HG03520 (cell line): ENCODE measurements at regions not wholly inside any gene's neighbourhood (a gene's known extent, or its start where the extent isn't known, plus 50 kb on each side); places are given as distances from the start of the nearest gene placed in this dataset.

Source experiments
- ATAC-seq: cut with Tn5 transposase; IDR thresholded peaks from one replicate; pipeline ENCODE4 v1.9.1; 2021; ENCODE audit warnings: mild to moderate bottlenecking, moderate library complexity; ENCODE audit not compliant: unreplicated experiment

GRCh38 chr1:116322752-116323405, 50.2 kb upstream of the ATP1A1 start:
- no peak for ATAC-seq
